ENCODE measurements at regions not wholly inside any gene's neighbourhood (a gene's known extent, or its start where the extent isn't known, plus 50 kb on each side); places are given as distances from the start of the nearest gene placed in this dataset.

DNA sequence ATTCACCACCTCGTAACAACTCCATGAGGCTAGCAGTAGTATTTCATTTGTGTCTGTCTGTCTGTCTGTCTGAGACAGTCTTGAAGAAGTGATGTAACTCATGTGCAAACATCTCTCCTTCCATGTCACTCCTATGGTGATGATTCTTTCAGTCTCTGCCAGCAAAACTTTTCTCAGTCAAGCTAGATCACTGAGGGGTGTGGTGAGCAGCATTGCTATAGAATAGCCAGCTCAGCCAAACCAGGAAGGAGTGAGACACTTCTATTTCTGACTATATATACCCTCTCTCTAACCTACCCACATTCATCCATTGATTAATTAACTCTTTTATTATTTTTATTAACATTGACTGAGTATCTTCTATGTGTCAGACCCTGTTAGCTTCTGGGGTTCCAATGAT lies 1095.1 kb upstream of the GYPC start:
- TF ChIP-seq, protein P1, sequence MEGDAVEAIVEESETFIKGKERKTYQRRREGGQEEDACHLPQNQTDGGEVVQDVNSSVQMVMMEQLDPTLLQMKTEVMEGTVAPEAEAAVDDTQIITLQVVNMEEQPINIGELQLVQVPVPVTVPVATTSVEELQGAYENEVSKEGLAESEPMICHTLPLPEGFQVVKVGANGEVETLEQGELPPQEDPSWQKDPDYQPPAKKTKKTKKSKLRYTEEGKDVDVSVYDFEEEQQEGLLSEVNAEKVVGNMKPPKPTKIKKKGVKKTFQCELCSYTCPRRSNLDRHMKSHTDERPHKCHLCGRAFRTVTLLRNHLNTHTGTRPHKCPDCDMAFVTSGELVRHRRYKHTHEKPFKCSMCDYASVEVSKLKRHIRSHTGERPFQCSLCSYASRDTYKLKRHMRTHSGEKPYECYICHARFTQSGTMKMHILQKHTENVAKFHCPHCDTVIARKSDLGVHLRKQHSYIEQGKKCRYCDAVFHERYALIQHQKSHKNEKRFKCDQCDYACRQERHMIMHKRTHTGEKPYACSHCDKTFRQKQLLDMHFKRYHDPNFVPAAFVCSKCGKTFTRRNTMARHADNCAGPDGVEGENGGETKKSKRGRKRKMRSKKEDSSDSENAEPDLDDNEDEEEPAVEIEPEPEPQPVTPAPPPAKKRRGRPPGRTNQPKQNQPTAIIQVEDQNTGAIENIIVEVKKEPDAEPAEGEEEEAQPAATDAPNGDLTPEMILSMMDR (IDR thresholded peaks at IDR 0.05) = no peak
- TF ChIP-seq POLR2A (IDR thresholded peaks at IDR 0.05) = no peak
